A673 (cell line): ENCODE measurements at regions not wholly inside any gene's neighbourhood (a gene's known extent, or its start where the extent isn't known, plus 50 kb on each side); places are given as distances from the start of the nearest gene placed in this dataset.

Experiments
- EZH2 ChIP-seq: fragments of 200-600 bp; sonication (generic); IDR thresholded peaks from 2 replicates; pipeline ENCODE4 v1.6.1; 2017; ENCODE audit warnings: borderline replicate concordance, low read depth, mild to moderate bottlenecking, mixed read lengths, antibody characterized with exemption, low read length; ENCODE audit not compliant: poor library complexity, severe bottlenecking
- TF ChIP-seq, protein P1 (sequence below): fragments of 300-800, 200-600 bp; sonication (generic); conservative IDR thresholded peaks from 2 replicates; pipeline ENCODE4 v1.5.1; 2017; ENCODE audit warnings: low read depth, mild to moderate bottlenecking, antibody characterized with exemption, low read length, moderate library complexity, mixed read lengths

DNA sequence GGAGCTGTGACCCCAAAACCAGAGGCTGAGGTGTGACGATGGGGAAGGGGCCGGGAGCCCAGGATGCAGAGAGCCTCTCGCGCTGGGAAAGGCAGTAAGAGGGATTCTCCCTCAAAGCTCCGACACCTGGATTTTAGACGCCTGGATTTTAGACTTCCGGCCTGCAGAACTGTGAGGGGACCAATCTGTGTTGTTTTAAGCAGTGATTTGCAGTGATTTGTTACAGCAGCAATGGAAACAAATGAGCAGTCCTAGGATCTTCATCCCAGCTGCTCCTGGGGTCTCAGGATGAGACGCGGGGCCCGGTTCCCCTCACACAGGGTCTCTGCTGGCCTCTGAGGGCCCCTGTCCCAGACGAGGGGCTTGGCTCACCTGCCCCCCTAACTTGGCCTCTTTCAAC, 365.5 kb downstream of the THBS2 start:
- TF ChIP-seq, protein P1, sequence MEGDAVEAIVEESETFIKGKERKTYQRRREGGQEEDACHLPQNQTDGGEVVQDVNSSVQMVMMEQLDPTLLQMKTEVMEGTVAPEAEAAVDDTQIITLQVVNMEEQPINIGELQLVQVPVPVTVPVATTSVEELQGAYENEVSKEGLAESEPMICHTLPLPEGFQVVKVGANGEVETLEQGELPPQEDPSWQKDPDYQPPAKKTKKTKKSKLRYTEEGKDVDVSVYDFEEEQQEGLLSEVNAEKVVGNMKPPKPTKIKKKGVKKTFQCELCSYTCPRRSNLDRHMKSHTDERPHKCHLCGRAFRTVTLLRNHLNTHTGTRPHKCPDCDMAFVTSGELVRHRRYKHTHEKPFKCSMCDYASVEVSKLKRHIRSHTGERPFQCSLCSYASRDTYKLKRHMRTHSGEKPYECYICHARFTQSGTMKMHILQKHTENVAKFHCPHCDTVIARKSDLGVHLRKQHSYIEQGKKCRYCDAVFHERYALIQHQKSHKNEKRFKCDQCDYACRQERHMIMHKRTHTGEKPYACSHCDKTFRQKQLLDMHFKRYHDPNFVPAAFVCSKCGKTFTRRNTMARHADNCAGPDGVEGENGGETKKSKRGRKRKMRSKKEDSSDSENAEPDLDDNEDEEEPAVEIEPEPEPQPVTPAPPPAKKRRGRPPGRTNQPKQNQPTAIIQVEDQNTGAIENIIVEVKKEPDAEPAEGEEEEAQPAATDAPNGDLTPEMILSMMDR = no peak
- TF ChIP-seq EZH2 = no peak
